Esophagus squamous epithelium (tissue), 5 donors: ENCODE measurements at regions not wholly inside any gene's neighbourhood (a gene's known extent, or its start where the extent isn't known, plus 50 kb on each side); places are given as distances from the start of the nearest gene placed in this dataset.

Source experiments
- DNase-seq: peaks from one replicate; lab custom pipeline; 2025; lab: John Stamatoyannopoulos, UW
- H3K27ac ChIP-seq, 4 donors: fragments of 200-600 bp; sonication (generic); one replicate each; pipeline ENCODE4 v1.5.1; 2016 to 2019; ENCODE audit warnings: mild to moderate bottlenecking in 1 of 4
- H3K27me3 ChIP-seq, 4 donors: fragments of 200-600 bp; sonication (generic); 1 replicate in 3 of 4; 2 replicates in 1 of 4; pipeline versions ENCODE4 v1.5.1 to v1.6.0; 2017 to 2021; ENCODE audit warnings: antibody characterized with exemption in 1 of 4
- H3K36me3 ChIP-seq, 3 donors: fragments of 200-600 bp; sonication (generic); one replicate each; pipeline ENCODE4 v1.5.1; 2016 to 2019
- H3K4me1 ChIP-seq, 3 donors: fragments of 200-600 bp; sonication (generic); one replicate each; pipeline ENCODE4 v1.5.1; 2017 to 2019
- H3K4me3 ChIP-seq, 4 donors: fragments of 200-600 bp; sonication (generic); 1 replicate in 3 of 4; 2 replicates in 1 of 4; pipeline ENCODE4 v1.5.1; 2016 to 2019; ENCODE audit warnings: mild to moderate bottlenecking in 2 of 4, moderate library complexity in 1 of 4
- H3K9me3 ChIP-seq, 3 donors: fragments of 200-600 bp; sonication (generic); one replicate each; pipeline ENCODE4 v1.5.1; 2016 to 2019
- POLR2A ChIP-seq, 4 donors: fragments of 450-650 bp; IDR thresholded peaks; one replicate each; pipeline ENCODE4 v1.6.1; 2017; ENCODE audit warnings: antibody characterized with exemption in 4 of 4, mild to moderate bottlenecking in 4 of 4, moderate library complexity in 3 of 4
- WGBS, 2 donors: methylation state at CpG; one replicate each; pipeline ENCODE4 v1.1.5; 2018; 5-methylcytosine and 5-hydroxymethylcytosine counted together
- intact Hi-C: fragments of 100-400 bp; cut with DNase I; formaldehyde crosslinking; loops from one replicate; pipeline ENCODE4 v1.15.0; 2022
- TF ChIP-seq, protein P1 (sequence below), 6 experiments: fragments of 450-650 bp in 4 of 6; fragments of 200-600 bp in 2 of 6; sonication (generic) in 2 of 6; IDR thresholded peaks; one replicate each; pipeline ENCODE4 v1.5.1; 2016 to 2019; ENCODE audit warnings: antibody characterized with exemption in 6 of 6, mild to moderate bottlenecking in 4 of 6, moderate library complexity in 4 of 6
- donor health status: DM: yes; HTN: yes; CAD: no.

- TF ChIP-seq, protein P1, sequence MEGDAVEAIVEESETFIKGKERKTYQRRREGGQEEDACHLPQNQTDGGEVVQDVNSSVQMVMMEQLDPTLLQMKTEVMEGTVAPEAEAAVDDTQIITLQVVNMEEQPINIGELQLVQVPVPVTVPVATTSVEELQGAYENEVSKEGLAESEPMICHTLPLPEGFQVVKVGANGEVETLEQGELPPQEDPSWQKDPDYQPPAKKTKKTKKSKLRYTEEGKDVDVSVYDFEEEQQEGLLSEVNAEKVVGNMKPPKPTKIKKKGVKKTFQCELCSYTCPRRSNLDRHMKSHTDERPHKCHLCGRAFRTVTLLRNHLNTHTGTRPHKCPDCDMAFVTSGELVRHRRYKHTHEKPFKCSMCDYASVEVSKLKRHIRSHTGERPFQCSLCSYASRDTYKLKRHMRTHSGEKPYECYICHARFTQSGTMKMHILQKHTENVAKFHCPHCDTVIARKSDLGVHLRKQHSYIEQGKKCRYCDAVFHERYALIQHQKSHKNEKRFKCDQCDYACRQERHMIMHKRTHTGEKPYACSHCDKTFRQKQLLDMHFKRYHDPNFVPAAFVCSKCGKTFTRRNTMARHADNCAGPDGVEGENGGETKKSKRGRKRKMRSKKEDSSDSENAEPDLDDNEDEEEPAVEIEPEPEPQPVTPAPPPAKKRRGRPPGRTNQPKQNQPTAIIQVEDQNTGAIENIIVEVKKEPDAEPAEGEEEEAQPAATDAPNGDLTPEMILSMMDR (IDR thresholded peaks at IDR 0.05) = no peak
- TF ChIP-seq POLR2A (IDR thresholded peaks at IDR 0.05) = no peak
- H3K4me3 ChIP-seq = no peak overlapping the region
- no peaks in the 10 kb centered on the region for H3K9me3 ChIP-seq
- WGBS, 2 donors = 75 to 95% methylated on average over 3 to 4 of the region's 4 CpGs
- no peak for DNase-seq
- peaks cover 0 to 72% (median 0%) of the 10 kb centered on the region in 4 donors for H3K27me3 ChIP-seq
- intact Hi-C loops = no loop called here
- no peak overlapping the region for H3K27ac ChIP-seq
- no peaks in the 10 kb centered on the region for H3K4me1 ChIP-seq
- no peaks in the 10 kb centered on the region for H3K36me3 ChIP-seq
These were observed 153.0 kb upstream of the MYL2 start for GRCh38 chr12:111073370-111073769.

- intact Hi-C loops = no loop called here
- no peak overlapping the region for H3K27ac ChIP-seq
- TF ChIP-seq, protein P1 (IDR thresholded peaks at IDR 0.05) = no peak
- no peak for TF ChIP-seq POLR2A (IDR thresholded peaks at IDR 0.05)
These were observed 151.9 kb upstream of the MYL2 start for GRCh38 chr12:111072299-111072698.

DNA sequence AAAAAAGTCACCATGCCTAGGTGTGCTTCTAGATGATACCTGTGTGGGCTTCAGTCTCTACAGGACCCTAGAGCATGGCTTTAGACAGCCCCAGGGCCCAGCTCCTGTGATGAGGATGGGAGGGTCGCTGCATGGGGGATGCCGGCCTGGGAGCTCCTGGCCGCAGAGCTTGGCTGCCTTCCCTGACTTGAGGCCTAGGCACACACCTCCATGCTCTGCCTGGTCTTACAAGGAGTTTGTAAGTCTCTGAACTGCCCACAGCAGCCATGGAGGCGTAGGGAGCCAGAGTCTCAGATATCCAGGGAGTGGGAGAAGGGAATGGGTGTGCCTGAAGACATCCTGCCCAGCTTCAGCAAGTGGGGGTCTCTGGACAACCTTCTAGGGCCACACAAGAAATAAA lies 149.5 kb upstream of the MYL2 start:
- no peak for DNase-seq
- WGBS, 2 donors = 50 to 89% methylated on average over 1 to 3 of the region's 4 CpGs
- peaks cover 0 to 58% (median 0%) of the 10 kb centered on the region in 4 donors for H3K27me3 ChIP-seq
- no peaks in the 10 kb centered on the region for H3K4me1 ChIP-seq
- intact Hi-C loops = no loop called here
- H3K36me3 ChIP-seq = no peaks in the 10 kb centered on the region
- TF ChIP-seq, protein P1 (IDR thresholded peaks at IDR 0.05) = no peak
- TF ChIP-seq POLR2A (IDR thresholded peaks at IDR 0.05) = no peak
- H3K4me3 ChIP-seq = no peak overlapping the region
- H3K9me3 ChIP-seq = no peaks in the 10 kb centered on the region
- no peak overlapping the region for H3K27ac ChIP-seq

More at GRCh38 chr12:111072299-111072698, 151.9 kb upstream of the MYL2 start:
- peaks cover 0 to 78% (median 0%) of the 10 kb centered on the region in 4 donors for H3K27me3 ChIP-seq
- H3K4me1 ChIP-seq = no peaks in the 10 kb centered on the region
- H3K36me3 ChIP-seq = no peaks in the 10 kb centered on the region
- no peaks in the 10 kb centered on the region for H3K9me3 ChIP-seq
- DNase-seq = no peak
- no peak overlapping the region for H3K4me3 ChIP-seq

DNA sequence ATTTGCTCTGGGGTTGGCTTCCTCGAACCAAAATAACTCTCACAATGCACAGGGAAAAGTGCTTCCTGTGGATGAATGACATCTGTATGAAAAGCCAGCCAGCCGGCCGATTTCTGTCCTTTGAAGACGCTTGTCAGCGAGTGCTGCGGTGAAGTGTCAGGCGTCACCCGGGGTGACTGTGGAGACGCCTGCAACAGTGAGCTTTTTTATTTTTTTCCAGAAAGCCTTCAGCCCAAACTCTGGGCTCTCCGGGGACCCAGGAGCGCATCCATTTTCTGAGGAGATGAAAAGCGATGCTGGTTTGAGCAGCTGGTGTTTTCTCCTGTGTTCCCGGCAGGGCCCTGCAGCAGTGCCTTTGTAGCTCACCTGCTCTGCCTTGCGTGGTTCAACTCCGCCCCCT lies 147.9 kb upstream of the MYL2 start:
- Histone ChIP-seq H3K27ac (no peak overlapping the region), H3K27me3 (peaks cover 0 to 51% (median 0%) of the 10 kb centered on the region in 4 donors), H3K36me3 (no peaks in the 10 kb centered on the region), H3K4me1 (no peaks in the 10 kb centered on the region), H3K4me3 (no peak overlapping the region), H3K9me3 (no peaks in the 10 kb centered on the region)
- intact Hi-C loops = no loop called here
- 33 to 51% methylated on average over 10 to 15 of the region's 15 CpGs for WGBS, 2 donors
- TF ChIP-seq, protein P1 (IDR thresholded peaks at IDR 0.05) = no peak
- TF ChIP-seq POLR2A (IDR thresholded peaks at IDR 0.05) = no peak
- DNase-seq = no peak

- WGBS, 2 donors = 48 to 86% methylated on average over 2 to 3 of the region's 5 CpGs
- no peak for DNase-seq
These were observed 147.1 kb upstream of the MYL2 start for GRCh38 chr12:111067498-111067897.

More at GRCh38 chr12:111067498-111067897, 147.1 kb upstream of the MYL2 start:
- intact Hi-C loops = no loop called here
- TF ChIP-seq, protein P1 (IDR thresholded peaks at IDR 0.05) = no peak
- TF ChIP-seq POLR2A (IDR thresholded peaks at IDR 0.05) = no peak
- peaks cover 0 to 45% (median 0%) of the 10 kb centered on the region in 4 donors for H3K27me3 ChIP-seq
- H3K4me1 ChIP-seq = no peaks in the 10 kb centered on the region
- H3K27ac ChIP-seq = no peak overlapping the region
- H3K36me3 ChIP-seq = no peaks in the 10 kb centered on the region
- no peaks in the 10 kb centered on the region for H3K9me3 ChIP-seq
- no peak overlapping the region for H3K4me3 ChIP-seq
